Kidney (tissue), 13 donors: ENCODE measurements at regions not wholly inside any gene's neighbourhood (a gene's known extent, or its start where the extent isn't known, plus 50 kb on each side); places are given as distances from the start of the nearest gene placed in this dataset.

Source experiments
- DNase-seq, 5 donors: peaks; one replicate each; pipeline ENCODE4 v3.0.0-alpha.2; 2013 to 2020
- FAIRE-seq: peaks from 2 replicates; lab custom pipeline; 2012; peaks lifted over from hg19 to GRCh38; lab: Jason Lieb, UNC
- H3K27ac ChIP-seq, 2 donors: one replicate each; pipeline ENCODE4 v1.7.0; 2013; ENCODE audit warnings: low read depth in 2 of 2, low read length in 2 of 2, inconsistent platforms in 1 of 2
- H3K27me3 ChIP-seq: one replicate; pipeline ENCODE4 v1.7.1; 2013; ENCODE audit warnings: low read length, inconsistent platforms; ENCODE audit not compliant: control insufficient read depth, insufficient read depth
- H3K36me3 ChIP-seq, 3 donors: one replicate each; pipeline versions ENCODE4 v1.7.0 to v1.7.1; 2013; ENCODE audit warnings: low read length in 3 of 3, control low read depth in 1 of 3, inconsistent platforms in 1 of 3; ENCODE audit not compliant: insufficient read depth in 3 of 3, control insufficient read depth in 2 of 3
- H3K4me1 ChIP-seq, 3 donors: one replicate each; pipeline versions ENCODE4 v1.7.0 to v1.7.1; 2013; ENCODE audit warnings: low read length in 3 of 3, inconsistent platforms in 1 of 3, low read depth in 1 of 3; ENCODE audit not compliant: control insufficient read depth in 2 of 3, insufficient read depth in 2 of 3
- H3K4me3 ChIP-seq, 3 donors: one replicate each; pipeline versions ENCODE4 v1.7.0 to v1.8.1; 2013; ENCODE audit warnings: low read length in 3 of 3, control low read depth in 1 of 3, inconsistent platforms in 1 of 3
- H3K9ac ChIP-seq, 3 donors: one replicate each; pipeline versions ENCODE4 v1.7.0 to v1.7.1; 2013; ENCODE audit warnings: low read length in 3 of 3, control low read depth in 1 of 3, inconsistent platforms in 1 of 3
- H3K9me3 ChIP-seq, 3 donors: one replicate each; pipeline versions ENCODE4 v1.7.0 to v1.7.1; 2013; ENCODE audit warnings: low read length in 3 of 3, control low read depth in 1 of 3, inconsistent platforms in 1 of 3; ENCODE audit not compliant: control insufficient read depth in 2 of 3, insufficient read depth in 1 of 3
- intact Hi-C: fragments of 100-400 bp; cut with DNase I; formaldehyde crosslinking; loops from one replicate; pipeline ENCODE4 v1.11.1; 2022
- TF ChIP-seq, protein P1 (sequence below): IDR thresholded peaks from 3 replicates; pipeline ENCODE4 v1.5.1; 2012; ENCODE audit warnings: mild to moderate bottlenecking, moderate library complexity, borderline replicate concordance; ENCODE audit not compliant: insufficient read depth; ENCODE audit errors: extremely low read depth
- donor health status: control.
- donor health status: control.
- donor health status: control.
- donor health status: control.
- donor health status: control.
- donor health status: DM: yes; HTN: yes; CAD: no.
- donor health status: Normal renal cell carcinoma (clear cell type).

GRCh38 chr15:38860674-38861073 is 296.1 kb upstream of the RASGRP1 start:
- Histone ChIP-seq H3K27me3 (no peaks in the 10 kb centered on the region), H3K9ac (no peak overlapping the region), H3K4me1 (peaks cover 0 to 9% (median 9%) of the 10 kb centered on the region in 3 donors), H3K36me3 (no peaks in the 10 kb centered on the region), H3K9me3 (no peaks in the 10 kb centered on the region), H3K27ac (no peak overlapping the region), H3K4me3 (no peak overlapping the region)
- DNase-seq (no peak), FAIRE-seq (no peak)
- TF ChIP-seq, protein P1, sequence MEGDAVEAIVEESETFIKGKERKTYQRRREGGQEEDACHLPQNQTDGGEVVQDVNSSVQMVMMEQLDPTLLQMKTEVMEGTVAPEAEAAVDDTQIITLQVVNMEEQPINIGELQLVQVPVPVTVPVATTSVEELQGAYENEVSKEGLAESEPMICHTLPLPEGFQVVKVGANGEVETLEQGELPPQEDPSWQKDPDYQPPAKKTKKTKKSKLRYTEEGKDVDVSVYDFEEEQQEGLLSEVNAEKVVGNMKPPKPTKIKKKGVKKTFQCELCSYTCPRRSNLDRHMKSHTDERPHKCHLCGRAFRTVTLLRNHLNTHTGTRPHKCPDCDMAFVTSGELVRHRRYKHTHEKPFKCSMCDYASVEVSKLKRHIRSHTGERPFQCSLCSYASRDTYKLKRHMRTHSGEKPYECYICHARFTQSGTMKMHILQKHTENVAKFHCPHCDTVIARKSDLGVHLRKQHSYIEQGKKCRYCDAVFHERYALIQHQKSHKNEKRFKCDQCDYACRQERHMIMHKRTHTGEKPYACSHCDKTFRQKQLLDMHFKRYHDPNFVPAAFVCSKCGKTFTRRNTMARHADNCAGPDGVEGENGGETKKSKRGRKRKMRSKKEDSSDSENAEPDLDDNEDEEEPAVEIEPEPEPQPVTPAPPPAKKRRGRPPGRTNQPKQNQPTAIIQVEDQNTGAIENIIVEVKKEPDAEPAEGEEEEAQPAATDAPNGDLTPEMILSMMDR: no peak
- intact Hi-C loops: no loop called here

- H3K27ac ChIP-seq: no peak overlapping the region
- intact Hi-C loops: no loop called here
- TF ChIP-seq, protein P1: no peak
- no peak for DNase-seq
- no peak for FAIRE-seq
- H3K4me3 ChIP-seq: no peak overlapping the region
- no peaks in the 10 kb centered on the region for H3K27me3 ChIP-seq
- no peaks in the 10 kb centered on the region for H3K36me3 ChIP-seq
- no peaks in the 10 kb centered on the region for H3K9me3 ChIP-seq
- H3K9ac ChIP-seq: no peak overlapping the region
- H3K4me1 ChIP-seq: peaks cover 0 to 9% (median 9%) of the 10 kb centered on the region in 3 donors
Observed at GRCh38 chr15:38861108-38861507, 296.5 kb upstream of the RASGRP1 start.

- Histone ChIP-seq H3K36me3 (no peaks in the 10 kb centered on the region), H3K9ac (no peak overlapping the region), H3K4me1 (peaks cover 0 to 9% (median 9%) of the 10 kb centered on the region in 3 donors), H3K27me3 (no peaks in the 10 kb centered on the region), H3K9me3 (no peaks in the 10 kb centered on the region), H3K4me3 (no peak overlapping the region), H3K27ac (no peak overlapping the region)
- FAIRE-seq (no peak), DNase-seq (no peak)
- intact Hi-C loops: no loop called here
- TF ChIP-seq, protein P1: no peak
Observed at GRCh38 chr15:38862099-38862498, 297.5 kb upstream of the RASGRP1 start.

GRCh38 chr15:38863381-38863780 is 298.8 kb upstream of the RASGRP1 start:
- intact Hi-C loops: no loop called here
- DNase-seq (no peak), FAIRE-seq (no peak)
- Histone ChIP-seq H3K36me3 (no peaks in the 10 kb centered on the region), H3K9me3 (no peaks in the 10 kb centered on the region), H3K9ac (no peak overlapping the region), H3K4me1 (peaks cover 0 to 9% (median 9%) of the 10 kb centered on the region in 3 donors), H3K27ac (no peak overlapping the region), H3K4me3 (no peak overlapping the region), H3K27me3 (no peaks in the 10 kb centered on the region)
- TF ChIP-seq, protein P1: no peak
